C4-2B (cell line): ENCODE measurements at regions not wholly inside any gene's neighbourhood (a gene's known extent, or its start where the extent isn't known, plus 50 kb on each side); places are given as distances from the start of the nearest gene placed in this dataset.

Experiments
- CTCF ChIP-seq: fragments of 450-650 bp; conservative IDR thresholded peaks from 2 replicates; pipeline ENCODE4 v1.5.1; 2017; ENCODE audit warnings: mild to moderate bottlenecking
- ZFX ChIP-seq: fragments of 450-650 bp; IDR thresholded peaks from 2 replicates; pipeline ENCODE4 v1.6.1; 2017

GRCh38 chr10:124323806-124324205, 94.9 kb downstream of the OAT start:
- TF ChIP-seq CTCF = no peak
- no peak for TF ChIP-seq ZFX
